Activated T-cell treated with anti-CD3 and anti-CD28 coated beads, Interleukin-2, amount 50 U/mL, for 4 hours (primary cell): ENCODE measurements at regions not wholly inside any gene's neighbourhood (a gene's known extent, or its start where the extent isn't known, plus 50 kb on each side); places are given as distances from the start of the nearest gene placed in this dataset.
"Not testable (repeated sequence)": the region's sequence is repeated elsewhere in the genome, so short reads cannot be mapped to it uniquely, and the experiment has no call there.

Experiments
- ATAC-seq, 2 donors: fragments of 200-7000 bp; cut with Tn5 transposase; one replicate each; pipeline ENCODE4 v1.10.0; 2021
- DNase-seq: peaks from one replicate; pipeline ENCODE4 v3.0.0-alpha.2; 2020
- H3K27me3 Mint-ChIP-seq: one replicate; pipeline ENCODE4 v1.8.0; 2021; ENCODE audit warnings: low read depth, mixed read lengths
- H3K36me3 Mint-ChIP-seq: one replicate; pipeline ENCODE4 v1.8.0; 2022; ENCODE audit warnings: mixed read lengths; ENCODE audit not compliant: insufficient read depth
- H3K4me1 Mint-ChIP-seq: one replicate; pipeline ENCODE4 v1.8.0; 2021; ENCODE audit warnings: low read depth, mixed read lengths
- H3K4me3 Mint-ChIP-seq: one replicate; pipeline ENCODE4 v1.8.0; 2021; ENCODE audit warnings: mild to moderate bottlenecking, moderate library complexity, mixed read lengths
- H3K9me3 Mint-ChIP-seq: one replicate; pipeline ENCODE4 v1.8.0; 2021; ENCODE audit warnings: mixed read lengths

DNA sequence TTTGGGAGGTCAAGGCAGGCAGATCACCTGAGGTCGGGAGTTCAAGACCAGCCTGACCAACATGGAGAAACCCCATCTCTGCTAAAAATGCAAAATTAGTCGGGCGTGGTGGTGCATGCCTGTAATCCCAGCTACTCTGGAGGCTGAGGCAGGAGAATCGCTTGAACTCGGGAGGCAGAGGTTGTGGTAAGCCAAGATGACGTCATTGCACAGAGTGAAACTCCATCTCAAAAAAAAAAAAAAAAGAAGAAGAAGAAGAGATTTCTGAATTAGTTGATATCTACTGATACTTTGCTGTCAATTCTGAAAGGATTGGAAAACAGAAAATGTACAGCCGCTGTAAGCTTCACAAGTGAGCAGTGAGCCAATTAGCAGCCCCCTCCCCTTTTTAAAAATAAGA, 144.4 kb upstream of the RREB1 start:
- DNase-seq, H3K4me1 Mint-ChIP-seq, H3K4me3 Mint-ChIP-seq, ATAC-seq, H3K36me3 Mint-ChIP-seq, H3K9me3 Mint-ChIP-seq, H3K27me3 Mint-ChIP-seq: not testable (repeated sequence)

DNA sequence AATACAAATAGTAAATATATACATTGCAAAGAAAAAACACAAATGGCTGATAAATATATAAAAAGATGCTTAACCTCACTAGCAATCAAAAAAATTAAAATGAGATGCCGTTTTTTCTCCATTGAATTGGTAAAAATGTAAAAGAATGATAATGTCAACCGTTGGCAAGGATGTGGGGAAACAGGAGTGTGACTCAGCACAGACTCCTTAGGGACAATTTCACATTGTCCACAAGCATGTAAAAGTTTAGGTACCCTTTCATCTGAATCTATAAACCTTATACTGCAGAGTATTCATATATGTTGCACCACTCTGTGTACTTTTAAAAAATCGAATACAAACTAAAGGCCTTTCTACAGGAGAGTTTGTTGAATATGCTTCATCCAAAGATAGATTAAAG, 143.1 kb upstream of the RREB1 start:
- Mint-ChIP-seq H3K4me1 (no peaks in the 10 kb centered on the region), H3K36me3 (peaks cover 3% of the 10 kb centered on the region), H3K4me3 (no peak overlapping the region), H3K9me3 (peaks cover 5% of the 10 kb centered on the region), H3K27me3 (peaks cover 3% of the 10 kb centered on the region)
- ATAC-seq (no peak), DNase-seq (no peak)

DNA sequence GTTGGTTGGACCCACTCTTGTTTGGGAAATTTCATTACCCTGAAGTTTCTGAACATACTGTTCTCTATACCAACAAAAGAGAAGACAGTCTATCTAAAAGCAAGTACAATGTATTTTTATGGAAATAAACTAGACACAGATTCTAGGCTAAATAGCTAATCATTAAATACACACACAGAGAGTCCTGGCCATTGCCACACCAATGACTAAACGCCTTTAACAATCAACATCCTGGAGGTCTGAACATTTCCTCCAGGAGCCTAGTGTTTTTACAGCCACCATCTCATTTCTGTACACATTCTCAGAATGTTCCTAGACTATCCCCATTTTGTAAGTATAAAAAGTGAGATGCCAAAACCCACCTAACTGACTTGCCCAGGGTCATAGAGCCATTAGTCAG, 141.6 kb upstream of the RREB1 start:
- DNase-seq (no peak), ATAC-seq (no peak)
- Mint-ChIP-seq H3K4me3 (no peak overlapping the region), H3K9me3 (no peaks in the 10 kb centered on the region), H3K4me1 (no peaks in the 10 kb centered on the region), H3K36me3 (no peaks in the 10 kb centered on the region), H3K27me3 (peaks cover 3% of the 10 kb centered on the region)

DNA sequence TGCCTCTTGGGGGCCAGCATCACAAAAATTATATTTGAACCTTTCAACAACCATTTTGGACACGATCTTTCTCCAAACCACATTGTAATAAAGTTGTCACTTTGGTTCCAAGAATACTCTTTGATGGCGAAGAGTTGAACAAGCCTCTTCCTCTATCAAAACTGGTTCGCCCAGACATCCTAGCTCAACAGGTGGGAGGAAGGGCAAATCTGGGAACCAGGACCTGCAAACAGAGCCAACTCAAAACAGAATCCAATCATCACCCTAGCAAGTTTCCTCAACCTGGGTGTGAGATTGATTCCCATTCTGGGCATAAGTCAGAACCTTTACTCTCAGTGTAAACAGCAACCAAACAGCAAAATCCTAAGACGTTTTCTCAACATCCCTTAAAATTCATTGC, 141.2 kb upstream of the RREB1 start:
- ATAC-seq = no peak
- H3K36me3 Mint-ChIP-seq = no peaks in the 10 kb centered on the region
- H3K4me3 Mint-ChIP-seq = no peak overlapping the region
- H3K4me1 Mint-ChIP-seq = no peaks in the 10 kb centered on the region
- no peaks in the 10 kb centered on the region for H3K9me3 Mint-ChIP-seq
- H3K27me3 Mint-ChIP-seq = peaks cover 3% of the 10 kb centered on the region
- DNase-seq = no peak

- DNase-seq = no peak
- no peaks in the 10 kb centered on the region for H3K36me3 Mint-ChIP-seq
- no peaks in the 10 kb centered on the region for H3K9me3 Mint-ChIP-seq
- no peak overlapping the region for H3K4me3 Mint-ChIP-seq
- H3K4me1 Mint-ChIP-seq = no peaks in the 10 kb centered on the region
- no peak for ATAC-seq
- no peaks in the 10 kb centered on the region for H3K27me3 Mint-ChIP-seq
These were observed 139.4 kb upstream of the RREB1 start for GRCh38 chr6:6968357-6968730.

GRCh38 chr6:6968731-6969552, 138.8 kb upstream of the RREB1 start:
- Mint-ChIP-seq H3K9me3 (no peaks in the 10 kb centered on the region), H3K36me3 (no peaks in the 10 kb centered on the region), H3K27me3 (no peaks in the 10 kb centered on the region), H3K4me3 (no peak overlapping the region), H3K4me1 (no peaks in the 10 kb centered on the region)
- no peak for DNase-seq
- no peak for ATAC-seq

DNA sequence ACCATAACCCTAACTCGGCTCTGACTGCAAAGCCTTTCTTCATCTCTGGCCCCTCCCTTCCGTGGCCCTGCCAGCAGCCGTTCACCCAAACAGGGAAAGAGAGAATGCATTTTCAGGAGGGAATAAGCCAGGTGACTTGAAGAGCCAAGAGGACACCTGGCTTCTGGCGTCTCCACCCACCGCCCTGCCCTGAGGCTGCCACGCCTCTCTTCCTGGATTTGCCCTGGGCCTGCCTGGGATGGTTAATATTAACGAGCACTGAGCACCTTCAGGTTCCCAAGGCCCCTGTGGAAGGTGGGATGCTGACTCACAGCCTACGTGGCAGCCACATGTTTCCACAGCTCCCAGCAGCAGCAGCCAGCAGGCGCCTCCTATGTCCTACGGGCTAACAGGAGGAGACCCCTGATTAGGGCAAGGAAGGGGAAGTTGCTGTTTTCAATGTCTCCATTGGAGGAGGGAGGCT, 138.0 kb upstream of the RREB1 start:
- no peak for ATAC-seq
- H3K9me3 Mint-ChIP-seq = no peaks in the 10 kb centered on the region

GRCh38 chr6:6970851-6971250, 136.9 kb upstream of the RREB1 start:
- H3K4me1 Mint-ChIP-seq = no peaks in the 10 kb centered on the region
- no peak overlapping the region for H3K4me3 Mint-ChIP-seq
- no peaks in the 10 kb centered on the region for H3K27me3 Mint-ChIP-seq
- ATAC-seq (no peak), DNase-seq (no peak)
- no peaks in the 10 kb centered on the region for H3K36me3 Mint-ChIP-seq
- no peaks in the 10 kb centered on the region for H3K9me3 Mint-ChIP-seq

More for the DNA sequence above, 138.0 kb upstream of the RREB1 start:
- no peak for DNase-seq
- H3K4me1 Mint-ChIP-seq = no peaks in the 10 kb centered on the region
- no peak overlapping the region for H3K4me3 Mint-ChIP-seq
- no peaks in the 10 kb centered on the region for H3K27me3 Mint-ChIP-seq
- no peaks in the 10 kb centered on the region for H3K36me3 Mint-ChIP-seq

DNA sequence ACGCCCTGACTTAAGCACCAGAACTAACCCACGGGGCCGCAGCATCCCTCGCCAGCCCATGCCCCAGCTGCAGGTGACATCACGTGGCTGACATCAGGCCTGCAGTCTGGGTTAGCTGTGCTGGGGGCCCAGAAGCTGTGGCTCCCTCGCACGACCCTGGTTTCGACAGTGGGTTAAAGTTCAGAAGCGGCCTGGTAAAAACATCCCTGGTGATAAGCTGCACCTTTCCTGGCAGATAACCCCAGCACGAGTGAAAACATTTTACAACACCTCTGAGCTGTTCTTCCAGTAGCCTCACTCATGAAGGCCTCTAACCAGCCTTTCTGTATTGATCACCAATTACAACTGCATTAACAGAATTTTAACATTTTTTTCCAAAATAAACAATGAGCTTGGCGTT, 136.4 kb upstream of the RREB1 start:
- Mint-ChIP-seq H3K36me3 (no peaks in the 10 kb centered on the region), H3K27me3 (no peaks in the 10 kb centered on the region), H3K9me3 (no peaks in the 10 kb centered on the region), H3K4me3 (no peak overlapping the region), H3K4me1 (no peaks in the 10 kb centered on the region)
- ATAC-seq (no peak), DNase-seq (no peak)

- no peak overlapping the region for H3K4me3 Mint-ChIP-seq
- no peaks in the 10 kb centered on the region for H3K9me3 Mint-ChIP-seq
- H3K4me1 Mint-ChIP-seq = no peaks in the 10 kb centered on the region
- H3K27me3 Mint-ChIP-seq = no peaks in the 10 kb centered on the region
- DNase-seq (no peak), ATAC-seq (no peak)
- H3K36me3 Mint-ChIP-seq = no peaks in the 10 kb centered on the region
These were observed 135.3 kb upstream of the RREB1 start for GRCh38 chr6:6972456-6972855.

DNA sequence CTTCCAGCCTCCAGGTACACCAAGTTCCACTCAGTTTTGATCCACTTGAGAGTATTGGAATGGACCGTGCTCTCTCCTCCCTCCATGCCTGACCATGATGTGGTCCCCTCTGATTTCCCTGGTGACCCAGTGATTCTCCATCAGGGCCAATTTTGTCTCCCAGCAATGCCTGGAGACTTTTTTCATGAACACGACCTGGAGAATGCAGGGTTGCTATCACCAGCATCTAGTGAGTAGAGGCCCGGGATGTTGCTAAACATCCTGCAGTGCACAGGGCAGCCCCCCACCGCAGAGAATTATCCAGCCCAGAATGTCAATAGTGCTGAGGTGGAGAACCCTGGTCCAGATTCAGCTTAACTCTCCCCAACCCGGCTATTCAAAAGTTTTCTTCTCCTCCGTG, 134.0 kb upstream of the RREB1 start:
- H3K4me3 Mint-ChIP-seq = no peak overlapping the region
- DNase-seq = no peak
- no peaks in the 10 kb centered on the region for H3K36me3 Mint-ChIP-seq
- H3K9me3 Mint-ChIP-seq = no peaks in the 10 kb centered on the region
- no peaks in the 10 kb centered on the region for H3K27me3 Mint-ChIP-seq
- ATAC-seq = no peak
- no peaks in the 10 kb centered on the region for H3K4me1 Mint-ChIP-seq

DNA sequence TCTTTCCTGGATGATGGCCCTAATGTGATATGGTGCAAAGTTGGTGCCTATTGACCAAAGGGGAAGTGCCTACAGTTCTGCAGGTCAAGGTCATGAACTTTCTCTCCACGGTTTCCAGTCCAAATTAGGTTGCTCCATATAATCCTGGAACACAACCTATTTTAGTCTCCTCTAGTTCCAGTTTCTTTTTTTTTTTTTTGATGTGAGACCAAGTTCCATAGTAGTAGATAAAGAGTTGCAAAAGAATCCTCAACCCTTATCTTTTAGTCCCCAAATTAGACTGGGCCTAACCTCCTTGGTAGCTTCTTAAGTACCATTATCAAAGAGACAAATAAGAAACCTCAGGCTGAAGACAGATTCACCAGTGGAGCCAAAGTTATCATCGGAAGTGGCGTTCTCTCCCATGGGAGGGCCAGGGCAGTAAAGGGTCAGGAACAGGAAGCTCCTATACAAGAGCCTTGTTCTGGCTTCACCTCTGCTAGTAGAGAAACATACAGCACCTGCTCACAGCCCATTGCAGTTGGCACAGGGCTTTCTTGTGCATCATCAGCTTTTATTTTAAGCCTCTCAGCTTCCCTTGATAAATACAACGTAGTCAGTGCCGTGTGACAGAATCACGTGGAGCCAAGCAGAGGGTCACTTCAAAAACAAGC, 132.2 kb upstream of the RREB1 start:
- no peaks in the 10 kb centered on the region for H3K27me3 Mint-ChIP-seq
- ATAC-seq (no peak), DNase-seq (no peak)
- H3K9me3 Mint-ChIP-seq = no peaks in the 10 kb centered on the region
- no peaks in the 10 kb centered on the region for H3K4me1 Mint-ChIP-seq
- H3K36me3 Mint-ChIP-seq = no peaks in the 10 kb centered on the region
- no peak overlapping the region for H3K4me3 Mint-ChIP-seq

DNA sequence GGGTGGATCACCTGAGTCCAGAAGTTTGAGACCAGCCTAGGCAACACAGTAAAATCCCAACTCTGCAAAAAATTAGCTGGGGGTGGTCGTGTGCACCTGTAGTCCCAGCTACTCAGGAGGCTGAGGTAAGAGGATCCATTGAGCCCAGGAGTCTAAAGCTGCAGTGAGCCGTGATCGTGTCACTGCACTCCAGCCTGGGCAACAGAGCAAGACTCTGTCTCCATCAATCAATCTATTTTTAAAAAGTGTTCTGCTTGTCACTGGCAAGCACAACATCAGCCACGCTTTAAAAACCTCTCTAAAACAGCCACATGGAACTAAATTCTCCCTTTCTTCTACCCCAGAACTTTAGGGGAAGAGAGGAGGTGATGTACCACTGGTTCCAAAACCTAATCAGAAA, 131.6 kb upstream of the RREB1 start:
- Mint-ChIP-seq H3K4me1 (no peaks in the 10 kb centered on the region), H3K27me3 (no peaks in the 10 kb centered on the region), H3K36me3 (no peaks in the 10 kb centered on the region), H3K9me3 (no peaks in the 10 kb centered on the region), H3K4me3 (no peak overlapping the region)
- ATAC-seq (no peak), DNase-seq (no peak)

DNA sequence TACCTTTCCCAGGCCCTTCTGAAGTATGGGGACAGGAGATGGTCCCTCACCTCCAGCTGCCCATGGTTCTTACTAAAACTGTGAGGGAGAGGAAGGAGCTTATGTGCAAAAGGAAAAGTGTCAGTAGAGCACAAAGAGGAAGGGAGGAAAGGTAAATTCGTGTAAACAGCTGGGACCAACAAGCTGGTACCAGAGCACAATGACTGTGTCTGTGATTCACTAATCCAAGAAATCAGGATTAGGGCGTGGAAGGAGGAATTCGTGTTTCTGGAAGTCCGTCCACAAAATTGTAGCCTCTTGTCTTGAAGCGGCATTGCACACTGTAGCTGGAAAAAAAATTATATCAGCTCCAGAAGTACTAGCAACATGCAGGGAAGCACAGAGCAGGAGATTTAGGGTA, 129.0 kb upstream of the RREB1 start:
- no peak for ATAC-seq
- Mint-ChIP-seq H3K27me3 (no peaks in the 10 kb centered on the region), H3K36me3 (no peaks in the 10 kb centered on the region), H3K4me3 (no peak overlapping the region), H3K9me3 (no peaks in the 10 kb centered on the region), H3K4me1 (no peaks in the 10 kb centered on the region)
- no peak for DNase-seq

DNA sequence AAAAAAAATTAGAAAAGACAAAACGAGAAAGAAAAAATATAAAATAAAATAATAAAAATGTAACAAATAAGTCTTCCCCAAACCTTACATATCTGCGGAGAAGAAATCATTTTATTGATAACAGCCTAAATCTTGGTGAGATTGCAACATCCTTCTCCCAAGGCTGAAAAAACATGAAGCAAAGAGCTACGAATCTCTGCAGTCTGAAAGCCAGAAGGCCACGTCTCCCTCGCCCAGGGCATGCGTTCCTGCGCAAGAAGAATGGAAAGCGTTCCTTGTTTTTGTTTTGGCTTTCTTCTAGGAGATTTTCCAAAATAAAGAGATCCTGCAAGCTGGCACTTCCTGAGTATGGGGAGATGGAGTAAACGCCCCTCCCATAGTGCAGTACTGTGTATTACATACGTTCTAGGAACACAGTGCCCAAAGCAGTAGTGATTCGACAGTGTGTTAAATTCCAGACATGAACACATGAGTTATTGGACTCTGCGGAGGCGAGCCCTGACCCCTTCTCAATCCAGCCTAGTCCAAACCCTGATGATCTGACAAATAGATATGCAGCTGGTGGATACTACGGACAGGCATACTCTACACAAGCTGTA, 126.7 kb upstream of the RREB1 start:
- no peaks in the 10 kb centered on the region for H3K4me1 Mint-ChIP-seq
- H3K9me3 Mint-ChIP-seq = no peaks in the 10 kb centered on the region
- ATAC-seq (no peak), DNase-seq (no peak)
- no peaks in the 10 kb centered on the region for H3K27me3 Mint-ChIP-seq
- H3K36me3 Mint-ChIP-seq = no peaks in the 10 kb centered on the region
- no peak overlapping the region for H3K4me3 Mint-ChIP-seq
